ENCODE measurements at regions not wholly inside any gene's neighbourhood (a gene's known extent, or its start where the extent isn't known, plus 50 kb on each side); places are given as distances from the start of the nearest gene placed in this dataset.
"Not testable (repeated sequence)": the region's sequence is repeated elsewhere in the genome, so short reads cannot be mapped to it uniquely, and the experiment has no call there.

DNA sequence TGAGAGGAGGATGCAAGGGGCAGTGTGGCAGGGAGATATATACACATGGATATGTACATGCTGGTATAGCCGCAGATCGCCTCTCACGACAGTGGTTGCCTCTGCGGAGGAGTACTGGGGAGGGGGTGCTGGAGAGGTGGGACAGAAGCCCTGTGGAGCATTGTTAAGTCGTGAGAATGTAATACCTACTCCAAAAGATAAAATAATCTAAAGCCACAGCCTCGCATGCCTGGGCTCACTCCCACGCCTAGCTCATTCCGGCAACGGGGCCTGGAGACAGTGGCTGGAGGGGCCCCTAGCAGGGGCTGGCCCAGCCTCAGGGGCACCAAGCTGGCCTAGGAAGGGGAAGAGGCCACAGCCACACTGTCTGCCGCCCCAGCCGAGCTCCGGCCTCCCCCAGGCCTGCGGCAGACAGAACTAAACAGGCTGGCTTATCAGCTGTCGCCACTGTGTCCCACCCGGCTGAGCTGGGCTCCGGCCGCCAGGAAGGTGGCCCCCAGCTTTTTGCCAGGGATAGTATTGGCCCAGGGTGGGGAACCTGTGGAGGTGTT, 65.1 kb upstream of the LCTL start:
- H3K27me3 Mint-ChIP-seq: no peaks in the 10 kb centered on the region
- no peaks in the 10 kb centered on the region for H3K36me3 Mint-ChIP-seq (ENCODE audit: low read depth)
- no peak overlapping the region for H3K27ac Mint-ChIP-seq
- no peaks in the 10 kb centered on the region for H3K9me3 Mint-ChIP-seq
- H3K4me3 Mint-ChIP-seq: no peak overlapping the region
- H3K4me1 Mint-ChIP-seq (ENCODE audit: low read depth): no peaks in the 10 kb centered on the region

DNA sequence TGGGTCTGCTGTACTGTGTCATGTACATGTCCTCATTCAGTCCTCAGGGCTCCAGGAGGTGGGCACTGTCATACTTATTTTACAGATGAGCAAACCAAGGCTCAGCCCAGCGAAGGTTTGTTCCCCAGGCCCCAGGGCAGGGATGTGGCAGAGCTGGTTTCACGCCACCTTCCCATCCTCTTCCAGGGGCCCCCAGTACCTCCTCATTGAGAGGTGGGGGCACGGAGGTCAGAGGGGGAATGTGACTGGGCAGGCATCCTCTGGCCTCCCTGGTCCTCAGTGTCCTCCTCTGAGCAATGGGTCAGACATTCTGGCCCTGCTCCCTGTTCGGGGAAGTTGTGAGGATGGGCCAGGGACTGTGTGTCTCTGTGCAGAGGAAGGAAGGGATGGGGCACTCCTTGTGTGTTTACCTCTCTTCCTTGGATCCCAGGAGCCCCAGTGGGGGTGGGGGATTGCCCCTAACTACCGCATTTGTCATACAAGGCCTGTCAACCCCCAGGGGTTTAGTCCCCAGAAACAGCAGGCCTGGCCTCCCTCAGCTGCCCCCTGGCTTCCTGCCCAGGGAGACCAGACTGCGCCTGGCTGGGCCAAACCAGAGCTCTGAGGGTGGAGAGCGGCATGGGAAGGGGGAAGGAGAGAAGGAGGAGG, 65.9 kb upstream of the LCTL start:
- Mint-ChIP-seq H3K4me3 (no peak overlapping the region), H3K27ac (no peak overlapping the region), H3K4me1 (ENCODE audit: low read depth) (no peaks in the 10 kb centered on the region), H3K36me3 (ENCODE audit: low read depth) (no peaks in the 10 kb centered on the region), H3K9me3 (no peaks in the 10 kb centered on the region), H3K27me3 (no peaks in the 10 kb centered on the region)

DNA sequence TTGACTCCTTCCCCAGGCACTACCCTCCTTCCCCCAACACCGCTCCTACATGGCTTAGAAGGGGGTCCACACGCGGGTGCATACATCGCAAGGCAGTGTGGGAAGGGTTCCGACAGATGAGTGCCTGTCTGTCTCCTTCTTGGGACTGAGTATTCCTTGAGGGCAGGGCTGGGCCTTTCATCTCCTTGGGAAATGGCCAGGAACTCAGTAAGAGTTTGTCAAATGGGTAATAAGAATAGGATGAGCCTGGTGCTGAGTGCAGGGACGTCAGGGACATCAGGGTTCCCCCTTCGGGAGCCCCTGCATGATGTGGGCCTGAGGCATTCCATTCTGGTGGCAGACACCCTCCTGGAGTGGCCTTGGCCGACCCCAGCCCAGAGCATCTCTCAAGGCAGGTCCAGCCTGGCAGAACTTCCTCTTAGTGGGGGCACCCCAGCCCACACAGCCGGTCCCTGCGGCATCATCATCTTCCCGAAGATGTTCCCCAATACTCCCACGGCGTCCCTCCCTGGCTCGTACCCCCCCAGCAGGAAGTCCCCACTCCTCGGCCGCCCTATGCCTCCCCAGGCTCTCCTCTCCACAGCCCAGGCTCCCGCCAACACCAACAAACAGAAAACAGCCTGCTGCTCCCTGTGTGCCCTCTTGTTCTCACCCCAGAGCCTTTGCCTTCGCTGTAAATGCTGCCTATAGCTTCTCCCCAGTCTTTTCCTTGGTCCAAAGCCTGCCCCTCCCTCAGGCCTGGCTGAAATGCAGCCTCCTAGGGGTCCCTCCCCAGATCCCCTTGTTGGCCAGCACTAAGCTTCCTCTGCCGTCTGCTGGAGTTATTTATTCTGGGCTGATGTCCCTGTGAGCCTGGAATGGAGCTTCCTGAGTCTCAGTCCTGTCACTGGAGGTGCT, 67.5 kb upstream of the LCTL start:
- H3K27me3 Mint-ChIP-seq: no peaks in the 10 kb centered on the region
- H3K4me1 Mint-ChIP-seq (ENCODE audit: low read depth): peaks cover 6% of the 10 kb centered on the region
- no peaks in the 10 kb centered on the region for H3K36me3 Mint-ChIP-seq (ENCODE audit: low read depth)
- no peak overlapping the region for H3K27ac Mint-ChIP-seq
- no peaks in the 10 kb centered on the region for H3K9me3 Mint-ChIP-seq
- no peak overlapping the region for H3K4me3 Mint-ChIP-seq

DNA sequence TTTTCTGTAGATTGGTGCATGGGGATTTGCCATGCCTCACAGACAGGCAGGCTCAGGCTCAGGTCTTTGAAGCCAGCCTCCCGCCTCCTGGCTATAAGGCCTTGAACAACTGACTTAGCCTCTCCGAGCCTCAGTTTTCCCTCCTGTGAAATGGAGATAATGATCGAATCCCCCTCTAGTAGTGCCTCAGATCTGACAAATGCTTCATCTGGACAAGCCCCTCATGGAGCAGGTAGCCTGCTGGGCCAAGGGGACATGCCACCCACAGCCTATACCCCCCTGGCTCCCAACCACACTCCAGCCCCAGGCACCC, 68.1 kb upstream of the LCTL start:
- peaks cover 10% of the 10 kb centered on the region for H3K4me1 Mint-ChIP-seq (ENCODE audit: low read depth)
- no peaks in the 10 kb centered on the region for H3K9me3 Mint-ChIP-seq
- H3K4me3 Mint-ChIP-seq: no peak overlapping the region
- H3K36me3 Mint-ChIP-seq (ENCODE audit: low read depth): no peaks in the 10 kb centered on the region
- no peak overlapping the region for H3K27ac Mint-ChIP-seq
- H3K27me3 Mint-ChIP-seq: no peaks in the 10 kb centered on the region

DNA sequence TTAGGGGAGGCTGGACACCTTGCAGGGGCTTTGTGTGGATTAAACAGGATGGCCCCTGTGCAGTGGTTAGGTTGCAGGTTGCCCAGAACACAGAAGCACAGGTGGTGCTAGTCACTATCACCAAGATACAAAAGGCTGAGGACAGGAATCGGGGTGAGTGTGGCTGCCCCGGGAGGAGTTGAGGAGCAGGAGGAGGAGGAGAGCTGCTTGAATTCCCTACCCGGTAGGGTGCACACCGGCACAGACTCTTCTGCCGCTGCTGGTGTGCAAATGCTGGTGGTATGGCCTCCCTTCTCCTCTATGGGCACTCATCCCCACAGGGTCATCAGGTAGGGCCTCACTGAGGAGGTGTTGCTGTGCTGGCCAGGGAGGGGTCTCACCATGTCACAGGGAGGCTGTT, 67.5 kb upstream of the SMAD6 start:
- H3K4me3 Mint-ChIP-seq: no peak overlapping the region
- H3K27ac Mint-ChIP-seq: no peak overlapping the region
- H3K27me3 Mint-ChIP-seq: no peaks in the 10 kb centered on the region
- peaks cover 10% of the 10 kb centered on the region for H3K4me1 Mint-ChIP-seq (ENCODE audit: low read depth)
- H3K9me3 Mint-ChIP-seq: no peaks in the 10 kb centered on the region
- H3K36me3 Mint-ChIP-seq (ENCODE audit: low read depth): no peaks in the 10 kb centered on the region

DNA sequence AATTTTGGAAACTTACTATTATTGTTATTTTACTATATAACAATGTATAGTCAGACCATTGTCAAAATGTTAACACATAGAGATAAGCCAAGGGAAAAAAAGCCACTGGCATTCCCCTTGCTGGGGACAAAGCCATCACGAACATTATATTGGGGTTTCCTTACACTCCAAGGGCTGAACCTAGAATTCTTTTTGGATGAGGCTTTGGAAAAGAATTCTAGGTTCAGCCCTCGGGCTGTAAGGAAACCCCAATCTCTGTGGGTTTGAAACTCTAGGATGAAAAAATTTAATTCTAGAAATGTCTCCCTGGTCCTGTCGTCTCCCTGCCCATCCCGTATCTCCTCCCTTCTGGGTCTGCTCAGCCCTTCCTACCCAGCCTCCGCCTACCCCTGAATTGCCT, 67.0 kb upstream of the SMAD6 start:
- no peak overlapping the region for H3K4me3 Mint-ChIP-seq
- H3K27ac Mint-ChIP-seq: no peak overlapping the region

DNA sequence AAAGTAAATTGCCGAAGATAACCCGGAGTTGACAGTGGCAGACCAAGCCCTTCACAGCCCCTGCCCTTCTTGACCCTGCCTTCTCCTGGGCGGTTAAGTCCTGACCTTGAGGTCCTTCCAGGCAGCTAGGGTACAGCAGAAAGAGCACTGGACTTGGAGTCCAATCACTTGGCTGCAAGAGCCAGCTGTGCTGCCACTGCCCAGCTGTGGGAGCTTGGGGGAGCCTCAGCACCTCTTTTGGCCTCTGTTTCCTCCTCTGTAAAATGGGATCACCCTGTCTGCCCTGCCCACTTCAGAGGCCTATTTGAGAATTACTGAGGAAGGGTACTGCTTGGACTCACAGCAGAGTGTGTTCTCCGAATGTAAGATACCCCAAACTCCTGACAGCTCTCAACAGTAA, 66.2 kb upstream of the SMAD6 start:
- H3K27ac Mint-ChIP-seq: no peak overlapping the region
- H3K4me3 Mint-ChIP-seq: no peak overlapping the region
- no peaks in the 10 kb centered on the region for H3K27me3 Mint-ChIP-seq
- H3K4me1 Mint-ChIP-seq (ENCODE audit: low read depth): peaks cover 10% of the 10 kb centered on the region
- H3K36me3 Mint-ChIP-seq (ENCODE audit: low read depth): no peaks in the 10 kb centered on the region
- H3K9me3 Mint-ChIP-seq: no peaks in the 10 kb centered on the region

More for the DNA sequence above, 67.0 kb upstream of the SMAD6 start:
- no peaks in the 10 kb centered on the region for H3K27me3 Mint-ChIP-seq
- H3K4me1 Mint-ChIP-seq (ENCODE audit: low read depth): peaks cover 10% of the 10 kb centered on the region
- no peaks in the 10 kb centered on the region for H3K36me3 Mint-ChIP-seq (ENCODE audit: low read depth)
- no peaks in the 10 kb centered on the region for H3K9me3 Mint-ChIP-seq

DNA sequence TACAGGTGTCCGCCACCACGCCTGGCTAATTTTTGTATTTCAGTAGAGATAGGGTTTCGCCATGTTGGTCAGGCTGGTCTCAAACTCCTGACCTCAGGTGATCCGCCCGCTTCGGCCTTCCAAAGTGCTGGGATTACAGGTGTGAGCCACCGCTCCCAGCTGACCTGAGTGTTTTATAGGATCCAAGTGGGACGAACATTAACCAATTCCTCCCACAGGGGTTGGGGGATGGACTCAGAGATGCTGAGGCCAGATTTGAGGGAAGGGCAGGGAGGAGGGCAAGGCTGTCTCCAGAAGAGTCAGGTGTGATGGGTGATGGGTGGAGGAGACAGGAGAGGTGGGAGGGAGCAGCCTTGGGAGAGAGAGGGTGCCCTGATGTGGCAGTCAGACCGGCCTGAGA, 65.0 kb upstream of the SMAD6 start:
- H3K36me3 Mint-ChIP-seq (ENCODE audit: low read depth); H3K4me1 Mint-ChIP-seq (ENCODE audit: low read depth); H3K27ac Mint-ChIP-seq; H3K27me3 Mint-ChIP-seq; H3K4me3 Mint-ChIP-seq; H3K9me3 Mint-ChIP-seq: not testable (repeated sequence)

DNA sequence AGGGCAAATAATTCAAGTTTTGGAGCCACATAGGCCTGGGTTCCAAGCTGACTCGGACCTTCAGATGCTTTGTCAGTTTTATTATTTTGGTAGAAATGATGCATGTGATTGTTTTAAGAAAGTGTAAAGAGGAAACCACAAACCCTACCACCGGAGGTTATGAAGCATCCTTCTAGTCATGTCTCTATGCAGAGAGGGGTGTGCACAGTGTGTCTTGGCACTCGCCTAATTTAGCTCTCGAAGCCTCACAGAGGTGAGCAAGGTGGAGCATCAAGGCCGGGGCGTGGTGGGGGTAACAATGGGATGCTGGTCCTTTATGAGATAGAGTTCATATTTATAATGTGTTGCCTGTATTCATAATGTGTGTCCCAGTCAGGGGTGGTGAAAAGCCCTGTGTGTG, 63.7 kb upstream of the SMAD6 start:
- no peaks in the 10 kb centered on the region for H3K27me3 Mint-ChIP-seq
- H3K36me3 Mint-ChIP-seq (ENCODE audit: low read depth): no peaks in the 10 kb centered on the region
- H3K4me1 Mint-ChIP-seq (ENCODE audit: low read depth): peaks cover 10% of the 10 kb centered on the region
- H3K9me3 Mint-ChIP-seq: no peaks in the 10 kb centered on the region
- no peak overlapping the region for H3K4me3 Mint-ChIP-seq
- H3K27ac Mint-ChIP-seq: no peak overlapping the region

DNA sequence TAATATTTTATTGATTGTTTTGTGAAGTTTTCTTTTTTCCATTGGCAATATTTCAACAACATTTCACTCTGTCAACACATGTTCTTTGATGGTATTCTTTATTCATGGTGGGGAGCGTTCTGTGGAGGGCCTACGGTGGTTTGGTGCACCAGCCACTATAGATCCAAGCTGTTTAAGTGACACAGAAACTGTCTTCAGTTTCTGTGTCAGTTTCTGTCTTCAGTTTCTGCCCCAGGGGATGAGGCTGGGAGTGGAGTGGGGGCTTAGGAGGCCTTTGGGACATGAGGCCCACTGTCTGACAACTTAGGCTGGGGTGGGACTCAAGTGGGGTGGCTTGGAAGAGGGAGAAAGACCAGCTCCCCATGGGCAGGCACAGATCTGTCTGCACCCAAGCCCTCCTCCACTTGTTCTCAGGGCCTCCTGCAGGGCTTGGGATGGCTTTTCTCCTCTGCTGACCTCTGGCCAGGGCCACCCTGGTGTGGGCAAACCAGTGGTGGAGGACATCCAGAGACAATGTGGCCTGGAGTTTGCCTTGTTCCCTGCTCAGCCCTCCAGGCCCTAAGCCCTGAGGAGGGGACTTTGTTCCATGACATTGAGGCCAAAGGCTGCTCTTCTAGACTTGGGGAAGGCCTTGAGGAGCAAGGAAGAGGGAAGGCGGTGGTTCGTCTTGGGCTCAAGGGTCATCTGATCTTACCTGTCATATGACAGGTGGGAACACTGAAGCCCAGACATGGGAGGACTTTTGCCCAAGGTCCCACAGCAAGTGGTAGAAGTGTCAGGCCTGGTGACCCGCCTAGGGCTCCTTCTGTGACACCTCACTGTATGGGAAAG, 60.3 kb upstream of the SMAD6 start:
- H3K4me1 Mint-ChIP-seq (ENCODE audit: low read depth): peaks cover 10% of the 10 kb centered on the region
- no peaks in the 10 kb centered on the region for H3K9me3 Mint-ChIP-seq
- no peaks in the 10 kb centered on the region for H3K27me3 Mint-ChIP-seq
- H3K27ac Mint-ChIP-seq: no peak overlapping the region
- H3K36me3 Mint-ChIP-seq (ENCODE audit: low read depth): no peaks in the 10 kb centered on the region
- no peak overlapping the region for H3K4me3 Mint-ChIP-seq

DNA sequence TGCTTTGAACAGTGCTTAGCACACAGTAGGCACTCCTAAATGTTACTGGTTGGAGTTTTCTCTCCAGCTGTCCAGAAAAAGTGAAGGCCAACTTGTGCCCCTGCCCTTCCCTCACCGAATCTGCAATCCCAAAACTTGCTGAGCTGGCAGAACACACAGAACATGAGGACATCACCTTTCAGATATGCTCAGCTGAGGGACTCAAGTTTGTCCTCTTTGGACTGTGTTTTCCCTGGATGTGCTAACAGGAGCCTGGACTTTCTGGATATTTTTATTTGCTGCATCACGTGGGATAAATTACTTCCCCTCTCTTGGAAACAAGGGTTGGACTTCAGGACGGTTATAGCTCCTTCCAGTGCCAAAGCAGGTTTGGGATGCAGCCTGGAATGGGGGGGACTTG, 59.5 kb upstream of the SMAD6 start:
- no peak overlapping the region for H3K4me3 Mint-ChIP-seq
- no peaks in the 10 kb centered on the region for H3K36me3 Mint-ChIP-seq (ENCODE audit: low read depth)
- no peak overlapping the region for H3K27ac Mint-ChIP-seq
- no peaks in the 10 kb centered on the region for H3K27me3 Mint-ChIP-seq
- no peaks in the 10 kb centered on the region for H3K9me3 Mint-ChIP-seq
- H3K4me1 Mint-ChIP-seq (ENCODE audit: low read depth): peaks cover 10% of the 10 kb centered on the region

DNA sequence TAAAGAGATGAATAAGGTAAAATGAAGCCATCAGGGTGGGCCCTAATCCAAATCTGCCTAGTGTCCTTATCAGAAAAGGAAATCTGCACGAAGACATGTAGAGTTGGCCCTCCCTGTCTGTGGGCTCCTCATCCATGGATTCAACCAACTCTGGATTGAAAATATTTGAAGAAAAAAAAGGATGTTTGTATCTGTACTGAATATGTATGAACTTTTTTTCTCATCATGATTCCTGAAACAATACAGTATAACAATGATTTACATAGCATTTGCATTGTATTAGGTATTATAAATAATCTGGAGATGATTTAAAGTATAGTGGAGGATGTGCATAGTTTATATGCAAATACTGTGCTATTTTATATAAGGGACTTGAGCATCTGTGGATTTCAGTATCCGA, 59.0 kb upstream of the SMAD6 start:
- Mint-ChIP-seq H3K27ac (no peak overlapping the region), H3K27me3 (no peaks in the 10 kb centered on the region), H3K9me3 (no peaks in the 10 kb centered on the region), H3K36me3 (ENCODE audit: low read depth) (no peaks in the 10 kb centered on the region), H3K4me3 (no peak overlapping the region), H3K4me1 (ENCODE audit: low read depth) (peaks cover 7% of the 10 kb centered on the region)

DNA sequence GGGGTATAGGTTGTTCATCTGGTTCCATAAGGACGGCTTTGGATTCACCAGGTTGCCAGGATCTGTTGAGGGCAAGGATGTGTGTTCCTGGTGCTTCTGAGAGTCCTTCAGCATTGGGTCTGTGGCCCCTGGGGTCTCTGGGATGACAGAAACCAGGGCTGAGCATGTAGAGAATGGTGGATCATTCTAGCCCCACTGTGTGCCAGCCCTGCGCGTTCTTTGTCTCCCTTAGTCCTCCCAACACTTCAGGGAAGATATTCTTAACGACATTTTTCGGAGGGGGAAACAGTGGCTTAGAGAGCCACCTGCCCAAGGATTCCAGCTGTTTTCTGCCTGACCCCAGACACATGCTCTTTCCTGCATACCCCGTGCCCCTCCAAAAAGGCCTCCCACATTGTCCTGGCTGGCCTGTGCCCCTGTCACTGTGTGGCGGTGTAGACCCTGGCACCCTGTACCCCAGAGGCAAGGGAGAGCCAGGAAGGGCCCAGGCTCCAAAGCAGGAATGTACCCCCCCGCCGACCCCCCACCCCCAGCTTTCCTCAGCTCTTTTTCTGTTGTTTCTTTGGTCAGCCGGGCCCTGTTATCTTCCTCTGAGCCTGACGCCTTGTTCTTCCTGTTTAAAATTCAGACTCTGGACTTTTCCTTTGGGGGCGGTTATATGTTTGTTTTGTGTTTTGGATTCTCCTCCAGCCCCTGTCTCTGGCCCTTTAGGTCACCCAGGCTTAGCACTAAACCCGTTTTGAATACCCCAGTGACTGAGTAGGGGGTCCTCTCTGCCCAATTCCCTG, 57.8 kb upstream of the SMAD6 start:
- Mint-ChIP-seq H3K4me3 (no peak overlapping the region), H3K9me3 (no peaks in the 10 kb centered on the region), H3K27ac (no peak overlapping the region), H3K27me3 (no peaks in the 10 kb centered on the region), H3K4me1 (ENCODE audit: low read depth) (no peaks in the 10 kb centered on the region), H3K36me3 (ENCODE audit: low read depth) (no peaks in the 10 kb centered on the region)

DNA sequence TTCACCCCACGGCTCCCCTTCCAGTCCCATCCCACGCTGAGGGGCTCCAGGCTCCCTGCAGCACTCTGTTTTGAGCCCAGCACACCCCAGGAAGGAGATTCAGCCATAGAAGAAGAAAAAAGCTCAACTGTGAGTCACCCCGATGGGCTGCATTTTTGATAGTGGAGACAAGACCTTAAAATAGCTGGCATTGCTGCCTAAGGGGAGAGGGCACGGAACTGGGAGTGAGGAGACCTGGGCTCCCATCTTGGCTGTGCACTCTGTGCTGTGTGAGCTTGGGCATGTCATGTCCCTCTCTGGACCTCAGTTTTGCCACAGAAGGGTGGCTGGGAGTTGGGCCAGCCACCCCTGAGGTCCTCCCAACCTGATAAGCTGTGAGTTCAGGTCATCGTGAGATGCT, 57.2 kb upstream of the SMAD6 start:
- H3K27me3 Mint-ChIP-seq: no peaks in the 10 kb centered on the region
- no peak overlapping the region for H3K27ac Mint-ChIP-seq
- H3K4me3 Mint-ChIP-seq: no peak overlapping the region
- no peaks in the 10 kb centered on the region for H3K9me3 Mint-ChIP-seq
- H3K4me1 Mint-ChIP-seq (ENCODE audit: low read depth): no peaks in the 10 kb centered on the region
- H3K36me3 Mint-ChIP-seq (ENCODE audit: low read depth): no peaks in the 10 kb centered on the region
